ENCODE measurements at regions not wholly inside any gene's neighbourhood (a gene's known extent, or its start where the extent isn't known, plus 50 kb on each side); places are given as distances from the start of the nearest gene placed in this dataset.
"Not testable (repeated sequence)": the region's sequence is repeated elsewhere in the genome, so short reads cannot be mapped to it uniquely, and the experiment has no call there.

- DNase-seq (ENCODE audit: insufficient read length) (no peak), FAIRE-seq (peak; percentile 46)
- TF ChIP-seq POLR2AphosphoS5 (IDR thresholded peaks at IDR 0.05; ENCODE audit: low read depth, low read length) (no peak), POLR2A (IDR thresholded peaks at IDR 0.05; ENCODE audit: low read depth, low read length) (no peak), TAF1 (IDR thresholded peaks at IDR 0.05; ENCODE audit: borderline replicate concordance, low read depth, low read length) (no peak)
Observed at GRCh38 chr4:156294577-156294976, 340.9 kb upstream of the CTSO start.

- TF ChIP-seq TAF1 (IDR thresholded peaks at IDR 0.05; ENCODE audit: borderline replicate concordance, low read depth, low read length) (no peak), POLR2AphosphoS5 (IDR thresholded peaks at IDR 0.05; ENCODE audit: low read depth, low read length) (no peak), POLR2A (IDR thresholded peaks at IDR 0.05; ENCODE audit: low read depth, low read length) (no peak)
- DNase-seq (ENCODE audit: insufficient read length) (no peak), FAIRE-seq (no peak)
Observed at GRCh38 chr4:156293657-156294297, 340.1 kb upstream of the CTSO start.

GRCh38 chr4:156291317-156291716 is 337.7 kb upstream of the CTSO start:
- DNase-seq (ENCODE audit: insufficient read length) (no peak), FAIRE-seq (no peak)
- TF ChIP-seq POLR2A (IDR thresholded peaks at IDR 0.05; ENCODE audit: low read depth, low read length): no peak
- no peak for TF ChIP-seq POLR2AphosphoS5 (IDR thresholded peaks at IDR 0.05; ENCODE audit: low read depth, low read length)

GRCh38 chr4:156290811-156291210 is 337.1 kb upstream of the CTSO start:
- FAIRE-seq: no peak
- no peak for DNase-seq (ENCODE audit: insufficient read length)
- TF ChIP-seq POLR2AphosphoS5 (IDR thresholded peaks at IDR 0.05; ENCODE audit: low read depth, low read length) (no peak), POLR2A (IDR thresholded peaks at IDR 0.05; ENCODE audit: low read depth, low read length) (no peak), TAF1 (IDR thresholded peaks at IDR 0.05; ENCODE audit: borderline replicate concordance, low read depth, low read length) (no peak)

- DNase-seq (ENCODE audit: insufficient read length); FAIRE-seq: not testable (repeated sequence)
Observed at GRCh38 chr4:156290026-156290425, 336.4 kb upstream of the CTSO start.

- no peak for DNase-seq (ENCODE audit: insufficient read length)
- FAIRE-seq: no peak
- TF ChIP-seq POLR2AphosphoS5 (IDR thresholded peaks at IDR 0.05; ENCODE audit: low read depth, low read length) (no peak), POLR2A (IDR thresholded peaks at IDR 0.05; ENCODE audit: low read depth, low read length) (no peak), TAF1 (IDR thresholded peaks at IDR 0.05; ENCODE audit: borderline replicate concordance, low read depth, low read length) (no peak)
Observed at GRCh38 chr4:156280686-156281085, 327.0 kb upstream of the CTSO start.

- no peak for TF ChIP-seq TAF1 (IDR thresholded peaks at IDR 0.05; ENCODE audit: borderline replicate concordance, low read depth, low read length)
- TF ChIP-seq POLR2A (IDR thresholded peaks at IDR 0.05; ENCODE audit: low read depth, low read length): no peak
- no peak for TF ChIP-seq POLR2AphosphoS5 (IDR thresholded peaks at IDR 0.05; ENCODE audit: low read depth, low read length)
- no peak for DNase-seq (ENCODE audit: insufficient read length)
- no peak for FAIRE-seq
Observed at GRCh38 chr4:156265407-156265806, 311.7 kb upstream of the CTSO start.

GRCh38 chr4:156261230-156261629 is 307.6 kb upstream of the CTSO start:
- DNase-seq (ENCODE audit: insufficient read length): no peak
- TF ChIP-seq TAF1 (IDR thresholded peaks at IDR 0.05; ENCODE audit: borderline replicate concordance, low read depth, low read length) (no peak), POLR2A (IDR thresholded peaks at IDR 0.05; ENCODE audit: low read depth, low read length) (no peak), POLR2AphosphoS5 (IDR thresholded peaks at IDR 0.05; ENCODE audit: low read depth, low read length) (no peak)
- FAIRE-seq: no peak

GRCh38 chr4:156255230-156256007 is 301.8 kb upstream of the CTSO start:
- DNase-seq (ENCODE audit: insufficient read length): no peak
- no peak for FAIRE-seq
- TF ChIP-seq POLR2A (IDR thresholded peaks at IDR 0.05; ENCODE audit: low read depth, low read length): no peak
- TF ChIP-seq POLR2AphosphoS5 (IDR thresholded peaks at IDR 0.05; ENCODE audit: low read depth, low read length): no peak
- no peak for TF ChIP-seq TAF1 (IDR thresholded peaks at IDR 0.05; ENCODE audit: borderline replicate concordance, low read depth, low read length)

- no peak for TF ChIP-seq POLR2AphosphoS5 (IDR thresholded peaks at IDR 0.05; ENCODE audit: low read depth, low read length)
- no peak for TF ChIP-seq TAF1 (IDR thresholded peaks at IDR 0.05; ENCODE audit: borderline replicate concordance, low read depth, low read length)
- TF ChIP-seq POLR2A (IDR thresholded peaks at IDR 0.05; ENCODE audit: low read depth, low read length): no peak
- DNase-seq (ENCODE audit: insufficient read length) (no peak), FAIRE-seq (peak; percentile 9)
Observed at GRCh38 chr4:156252358-156252921, 298.8 kb upstream of the CTSO start.

GRCh38 chr4:156251373-156252065 is 297.9 kb upstream of the CTSO start:
- DNase-seq (ENCODE audit: insufficient read length) (no peak), FAIRE-seq (no peak)
- TF ChIP-seq POLR2A (IDR thresholded peaks at IDR 0.05; ENCODE audit: low read depth, low read length) (no peak), POLR2AphosphoS5 (IDR thresholded peaks at IDR 0.05; ENCODE audit: low read depth, low read length) (no peak), TAF1 (IDR thresholded peaks at IDR 0.05; ENCODE audit: borderline replicate concordance, low read depth, low read length) (no peak)
